DND-41 (cell line): ENCODE measurements at regions not wholly inside any gene's neighbourhood (a gene's known extent, or its start where the extent isn't known, plus 50 kb on each side); places are given as distances from the start of the nearest gene placed in this dataset.

Experiments
- ATAC-seq: fragments of 200-7000 bp; cut with Tn5 transposase; 3 replicates; pipeline ENCODE4 v1.9.1; 2021; ENCODE audit warnings: low read depth; ENCODE audit not compliant: insufficient read depth
- DNase-seq: peaks from one replicate; pipeline ENCODE4 v3.0.0-alpha.2; 2020
- H2AFZ ChIP-seq: 2 replicates; pipeline ENCODE4 v1.6.0; 2012; ENCODE audit warnings: low read depth, low read length
- H3K27ac ChIP-seq: 2 replicates; pipeline ENCODE4 v1.5.1; 2012; ENCODE audit warnings: low read length, inconsistent platforms
- H3K27me3 ChIP-seq: fragments of 200-600 bp; sonication (generic); 2 replicates; pipeline ENCODE4 v1.6.0; 2012; ENCODE audit warnings: low read length, mild to moderate bottlenecking, inconsistent platforms; ENCODE audit not compliant: insufficient read depth, poor library complexity
- H3K36me3 ChIP-seq: 2 replicates; pipeline ENCODE4 v1.5.1; 2012; ENCODE audit warnings: low read length, inconsistent platforms; ENCODE audit not compliant: insufficient read depth
- H3K4me1 ChIP-seq: 2 replicates; pipeline ENCODE4 v1.5.1; 2012; ENCODE audit warnings: mild to moderate bottlenecking, low read length; ENCODE audit not compliant: insufficient read depth
- H3K4me2 ChIP-seq: 2 replicates; pipeline ENCODE4 v1.6.0; 2012; ENCODE audit warnings: mild to moderate bottlenecking, moderate library complexity, low read length, inconsistent platforms; ENCODE audit not compliant: insufficient read depth
- H3K4me3 ChIP-seq, 2 experiments: fragments of 200-600 bp in 1 of 2; shearing (Covaris generic) in 1 of 2; 2 replicates each; pipeline ENCODE4 v1.5.1; 2012 to 2016; ENCODE audit warnings: inconsistent platforms in 2 of 2, low read length in 2 of 2, mild to moderate bottlenecking in 2 of 2, low read depth in 1 of 2, moderate library complexity in 1 of 2
- H3K79me2 ChIP-seq: 2 replicates; pipeline ENCODE4 v1.6.0; 2012; ENCODE audit warnings: low read length, inconsistent platforms; ENCODE audit not compliant: insufficient read depth
- H3K9ac ChIP-seq: 2 replicates; pipeline ENCODE4 v1.6.0; 2012; ENCODE audit warnings: low read depth, mild to moderate bottlenecking, inconsistent platforms, low read length, moderate library complexity
- H3K9me3 ChIP-seq: 2 replicates; pipeline ENCODE4 v1.5.1; 2012; ENCODE audit warnings: low read length, moderate library complexity, mild to moderate bottlenecking, inconsistent platforms; ENCODE audit not compliant: insufficient read depth, severe bottlenecking
- H4K20me1 ChIP-seq: 2 replicates; pipeline ENCODE4 v1.6.0; 2012; ENCODE audit warnings: low read length; ENCODE audit not compliant: insufficient read depth
- CTCF ChIP-seq: IDR thresholded peaks from 2 replicates; pipeline ENCODE4 v1.5.1; 2012; ENCODE audit warnings: borderline replicate concordance, low read length, moderate library complexity, mild to moderate bottlenecking; ENCODE audit not compliant: poor library complexity, severe bottlenecking; ENCODE audit errors: extremely low read depth
- EZH2 ChIP-seq: IDR thresholded peaks from 3 replicates; pipeline ENCODE4 v1.6.1; 2012; ENCODE audit warnings: borderline replicate concordance, low read depth, mild to moderate bottlenecking, moderate library complexity, low read length, inconsistent platforms; ENCODE audit not compliant: severe bottlenecking

- H4K20me1 ChIP-seq: no peaks in the 10 kb centered on the region
- no peak overlapping the region for H3K9ac ChIP-seq
- H3K27ac ChIP-seq: no peak overlapping the region
- H3K36me3 ChIP-seq: no peaks in the 10 kb centered on the region
- no peaks in the 10 kb centered on the region for H3K9me3 ChIP-seq
- DNase-seq (peak; percentile 18), ATAC-seq (no peak)
- no peak overlapping the region for H3K4me3 ChIP-seq
- no peak overlapping the region for H3K4me2 ChIP-seq
- no peaks in the 10 kb centered on the region for H3K27me3 ChIP-seq
- no peaks in the 10 kb centered on the region for H3K79me2 ChIP-seq
- TF ChIP-seq CTCF (no peak), EZH2 (no peak)
- H3K4me1 ChIP-seq: no peaks in the 10 kb centered on the region
- no peak overlapping the region for H2AFZ ChIP-seq
Observed at GRCh38 chr16:7182510-7183109, 150.0 kb upstream of the RBFOX1 start.

GRCh38 chr16:7177875-7178274 lies 154.8 kb upstream of the RBFOX1 start:
- H3K9me3 ChIP-seq: no peaks in the 10 kb centered on the region
- H3K27ac ChIP-seq: no peak overlapping the region
- no peak overlapping the region for H3K4me2 ChIP-seq
- H3K79me2 ChIP-seq: no peaks in the 10 kb centered on the region
- TF ChIP-seq EZH2 (no peak), CTCF (no peak)
- no peaks in the 10 kb centered on the region for H4K20me1 ChIP-seq
- H3K4me1 ChIP-seq: no peaks in the 10 kb centered on the region
- H3K4me3 ChIP-seq: no peak overlapping the region
- no peak overlapping the region for H2AFZ ChIP-seq
- DNase-seq (no peak), ATAC-seq (no peak)
- H3K9ac ChIP-seq: no peak overlapping the region
- no peaks in the 10 kb centered on the region for H3K27me3 ChIP-seq
- no peaks in the 10 kb centered on the region for H3K36me3 ChIP-seq

- no peaks in the 10 kb centered on the region for H3K9me3 ChIP-seq
- H3K4me2 ChIP-seq: no peak overlapping the region
- H3K79me2 ChIP-seq: no peaks in the 10 kb centered on the region
- no peak overlapping the region for H3K27ac ChIP-seq
- H3K4me1 ChIP-seq: no peaks in the 10 kb centered on the region
- ATAC-seq (no peak), DNase-seq (no peak)
- no peaks in the 10 kb centered on the region for H4K20me1 ChIP-seq
- H3K4me3 ChIP-seq: no peak overlapping the region
- H3K36me3 ChIP-seq: no peaks in the 10 kb centered on the region
- no peak for TF ChIP-seq EZH2
- no peak for TF ChIP-seq CTCF
- no peaks in the 10 kb centered on the region for H3K27me3 ChIP-seq
- no peak overlapping the region for H2AFZ ChIP-seq
- H3K9ac ChIP-seq: no peak overlapping the region
Observed at GRCh38 chr16:7171151-7171550, 161.5 kb upstream of the RBFOX1 start.
